DMS153 treated with DMSO at 0.1 percent for 48 hours (cell line): ENCODE measurements at regions not wholly inside any gene's neighbourhood (a gene's known extent, or its start where the extent isn't known, plus 50 kb on each side); places are given as distances from the start of the nearest gene placed in this dataset.
"Not testable (repeated sequence)": the region's sequence is repeated elsewhere in the genome, so short reads cannot be mapped to it uniquely, and the experiment has no call there.

Experiments used
- DNase-seq: peaks from one replicate; lab custom pipeline; 2025; ENCODE audit not compliant: unreplicated experiment; lab: John Stamatoyannopoulos, UW

GRCh38 chr6:6863970-6864639 lies 243.7 kb upstream of the RREB1 start:
- DNase-seq, result no peak

GRCh38 chr6:6865611-6866010 lies 242.2 kb upstream of the RREB1 start:
- DNase-seq, result no peak

GRCh38 chr6:6866656-6867403 lies 240.9 kb upstream of the RREB1 start:
- no peak for DNase-seq

GRCh38 chr6:6867404-6867799 lies 240.4 kb upstream of the RREB1 start:
- DNase-seq, result no peak

GRCh38 chr6:6869094-6869493 lies 238.7 kb upstream of the RREB1 start:
- DNase-seq, result no peak

GRCh38 chr6:6870921-6871320 lies 236.8 kb upstream of the RREB1 start:
- no peak for DNase-seq

- no peak for DNase-seq
Observed at GRCh38 chr6:6872459-6873344, 235.1 kb upstream of the RREB1 start.

GRCh38 chr6:6873778-6874177 lies 234.0 kb upstream of the RREB1 start:
- DNase-seq, result no peak

- DNase-seq, result no peak
Observed at GRCh38 chr6:6875818-6876470, 231.8 kb upstream of the RREB1 start.

GRCh38 chr6:6877792-6878191 lies 230.0 kb upstream of the RREB1 start:
- DNase-seq, result not testable (repeated sequence)

GRCh38 chr6:6878887-6879585 lies 228.7 kb upstream of the RREB1 start:
- no peak for DNase-seq

GRCh38 chr6:6879586-6879974 lies 228.2 kb upstream of the RREB1 start:
- not testable (repeated sequence) for DNase-seq

GRCh38 chr6:6880745-6881437 lies 226.9 kb upstream of the RREB1 start:
- DNase-seq, result no peak

- DNase-seq, result no peak
Observed at GRCh38 chr6:6881438-6882225, 226.1 kb upstream of the RREB1 start.

- no peak for DNase-seq
Observed at GRCh38 chr6:6882592-6882991, 225.2 kb upstream of the RREB1 start.

GRCh38 chr6:6883011-6883410 lies 224.8 kb upstream of the RREB1 start:
- DNase-seq, result no peak

GRCh38 chr6:6884193-6884627 lies 223.6 kb upstream of the RREB1 start:
- no peak for DNase-seq

GRCh38 chr6:6884916-6885315 lies 222.8 kb upstream of the RREB1 start:
- no peak for DNase-seq

GRCh38 chr6:6885521-6886170 lies 222.1 kb upstream of the RREB1 start:
- DNase-seq, result no peak
